ENCODE measurements at regions not wholly inside any gene's neighbourhood (a gene's known extent, or its start where the extent isn't known, plus 50 kb on each side); places are given as distances from the start of the nearest gene placed in this dataset.
A peak's percentile ranks its signal among the peaks of the same experiment; 100 is the strongest.

- Histone ChIP-seq H3K4me3 (ENCODE audit: low read depth, low read length) (no peak overlapping the region), H3K27me3 (ENCODE audit: control insufficient read depth, insufficient read depth, low read length) (no peaks in the 10 kb centered on the region), H3K36me3 (ENCODE audit: control insufficient read depth, insufficient read depth, low read length) (no peaks in the 10 kb centered on the region)
- DNase-seq (ENCODE audit: low read depth) (peak; percentile 79), FAIRE-seq (no peak)
- no peak for TF ChIP-seq CTCF (IDR thresholded peaks at IDR 0.05; ENCODE audit: insufficient read depth, low read length, severe bottlenecking)
Measured at GRCh38 chr13:40386586-40386985, 279.9 kb downstream of the FOXO1 start.

GRCh38 chr13:40387775-40388174 is 278.7 kb downstream of the FOXO1 start:
- H3K36me3 ChIP-seq (ENCODE audit: control insufficient read depth, insufficient read depth, low read length) = no peaks in the 10 kb centered on the region
- DNase-seq (ENCODE audit: low read depth) (no peak), FAIRE-seq (no peak)
- no peaks in the 10 kb centered on the region for H3K27me3 ChIP-seq (ENCODE audit: control insufficient read depth, insufficient read depth, low read length)
- no peak for TF ChIP-seq CTCF (IDR thresholded peaks at IDR 0.05; ENCODE audit: insufficient read depth, low read length, severe bottlenecking)
- H3K4me3 ChIP-seq (ENCODE audit: low read depth, low read length) = no peak overlapping the region

- DNase-seq (ENCODE audit: low read depth) (no peak), FAIRE-seq (no peak)
- Histone ChIP-seq H3K27me3 (ENCODE audit: control insufficient read depth, insufficient read depth, low read length) (no peaks in the 10 kb centered on the region), H3K4me3 (ENCODE audit: low read depth, low read length) (no peak overlapping the region), H3K36me3 (ENCODE audit: control insufficient read depth, insufficient read depth, low read length) (no peaks in the 10 kb centered on the region)
- no peak for TF ChIP-seq CTCF (IDR thresholded peaks at IDR 0.05; ENCODE audit: insufficient read depth, low read length, severe bottlenecking)
Measured at GRCh38 chr13:40388617-40389016, 277.8 kb downstream of the FOXO1 start.

GRCh38 chr13:40389081-40389641 is 277.3 kb downstream of the FOXO1 start:
- Histone ChIP-seq H3K27me3 (ENCODE audit: control insufficient read depth, insufficient read depth, low read length) (no peaks in the 10 kb centered on the region), H3K36me3 (ENCODE audit: control insufficient read depth, insufficient read depth, low read length) (no peaks in the 10 kb centered on the region), H3K4me3 (ENCODE audit: low read depth, low read length) (no peak overlapping the region)
- no peak for DNase-seq (ENCODE audit: low read depth)
- no peak for FAIRE-seq
- no peak for TF ChIP-seq CTCF (IDR thresholded peaks at IDR 0.05; ENCODE audit: insufficient read depth, low read length, severe bottlenecking)

- H3K27me3 ChIP-seq (ENCODE audit: control insufficient read depth, insufficient read depth, low read length) = no peaks in the 10 kb centered on the region
- no peak for TF ChIP-seq CTCF (IDR thresholded peaks at IDR 0.05; ENCODE audit: insufficient read depth, low read length, severe bottlenecking)
- H3K36me3 ChIP-seq (ENCODE audit: control insufficient read depth, insufficient read depth, low read length) = no peaks in the 10 kb centered on the region
- no peak for FAIRE-seq
- H3K4me3 ChIP-seq (ENCODE audit: low read depth, low read length) = no peak overlapping the region
- no peak for DNase-seq (ENCODE audit: low read depth)
Measured at GRCh38 chr13:40390401-40390916, 276.0 kb downstream of the FOXO1 start.

GRCh38 chr13:40391788-40392187 is 274.7 kb downstream of the FOXO1 start:
- TF ChIP-seq CTCF (IDR thresholded peaks at IDR 0.05; ENCODE audit: insufficient read depth, low read length, severe bottlenecking) = no peak
- FAIRE-seq = no peak
- no peak overlapping the region for H3K4me3 ChIP-seq (ENCODE audit: low read depth, low read length)

More at GRCh38 chr13:40391788-40392187, 274.7 kb downstream of the FOXO1 start:
- no peak for DNase-seq (ENCODE audit: low read depth)
- Histone ChIP-seq H3K36me3 (ENCODE audit: control insufficient read depth, insufficient read depth, low read length) (no peaks in the 10 kb centered on the region), H3K27me3 (ENCODE audit: control insufficient read depth, insufficient read depth, low read length) (no peaks in the 10 kb centered on the region)

All from bronchial epithelial cell (primary cell).